GM10248 (cell line): ENCODE measurements at regions not wholly inside any gene's neighbourhood (a gene's known extent, or its start where the extent isn't known, plus 50 kb on each side); places are given as distances from the start of the nearest gene placed in this dataset.

Experiments used
- CTCF ChIA-PET: fragments of 300-600 bp; sonication (Branson Sonifier 250); formaldehyde crosslinking; extraction: SDS; loops from one replicate; lab custom pipeline; 2021; ENCODE audit warnings: antibody characterized with exemption; lab: Yijun Ruan, JAX
- POLR2A ChIA-PET: fragments of 350-650 bp; sonication (Branson Sonifier 250); formaldehyde crosslinking; extraction: SDS; loops from one replicate; lab custom pipeline; 2020; ENCODE audit warnings: antibody characterized with exemption; lab: Yijun Ruan, JAX
- DNase-seq: peaks from one replicate; pipeline ENCODE4 v3.0.0; 2012; ENCODE audit errors: extremely low spot score
- TF ChIP-seq, protein P1 (sequence below): IDR thresholded peaks from 2 replicates; pipeline ENCODE4 v1.5.1; 2012; ENCODE audit warnings: mild to moderate bottlenecking, low read depth; ENCODE audit errors: extremely low read depth, missing control alignments, control extremely low read depth

DNA sequence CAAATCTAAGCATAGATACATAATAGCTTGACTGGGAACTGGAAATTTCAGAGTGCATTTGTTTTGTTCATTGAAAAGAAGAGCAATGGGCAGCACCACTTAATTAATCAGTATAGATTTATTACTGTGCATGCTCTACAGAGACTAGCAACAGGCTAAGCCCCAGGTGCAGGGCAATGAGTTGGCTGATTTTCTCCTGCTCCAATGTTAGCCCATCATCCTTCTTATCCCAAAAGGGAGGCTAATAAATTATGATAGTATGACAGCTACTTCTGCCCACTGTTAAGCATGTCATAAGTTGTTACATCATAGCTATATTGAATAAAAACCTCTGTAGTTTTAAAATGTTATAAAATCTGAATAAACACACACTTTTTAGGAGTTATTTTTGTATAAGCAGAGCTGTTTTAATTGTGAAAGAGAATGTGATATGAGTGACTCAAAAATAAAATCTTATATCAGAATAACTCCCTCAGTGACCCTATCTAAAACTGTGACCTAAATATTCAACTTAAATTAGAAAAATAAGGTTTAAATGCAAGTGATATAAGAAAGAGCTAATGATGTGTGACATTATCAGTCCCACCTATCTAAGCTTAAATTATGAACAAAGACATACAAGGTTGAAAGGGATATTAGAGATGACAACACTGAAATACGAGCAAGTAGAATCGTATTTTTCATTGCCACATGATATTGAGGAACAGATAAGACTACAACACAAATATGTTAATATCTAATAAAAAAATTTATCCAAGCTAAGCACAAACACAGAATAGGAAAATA is 967.3 kb upstream of the ADGRB3 start:
- POLR2A ChIA-PET = no interaction called here
- TF ChIP-seq, protein P1, sequence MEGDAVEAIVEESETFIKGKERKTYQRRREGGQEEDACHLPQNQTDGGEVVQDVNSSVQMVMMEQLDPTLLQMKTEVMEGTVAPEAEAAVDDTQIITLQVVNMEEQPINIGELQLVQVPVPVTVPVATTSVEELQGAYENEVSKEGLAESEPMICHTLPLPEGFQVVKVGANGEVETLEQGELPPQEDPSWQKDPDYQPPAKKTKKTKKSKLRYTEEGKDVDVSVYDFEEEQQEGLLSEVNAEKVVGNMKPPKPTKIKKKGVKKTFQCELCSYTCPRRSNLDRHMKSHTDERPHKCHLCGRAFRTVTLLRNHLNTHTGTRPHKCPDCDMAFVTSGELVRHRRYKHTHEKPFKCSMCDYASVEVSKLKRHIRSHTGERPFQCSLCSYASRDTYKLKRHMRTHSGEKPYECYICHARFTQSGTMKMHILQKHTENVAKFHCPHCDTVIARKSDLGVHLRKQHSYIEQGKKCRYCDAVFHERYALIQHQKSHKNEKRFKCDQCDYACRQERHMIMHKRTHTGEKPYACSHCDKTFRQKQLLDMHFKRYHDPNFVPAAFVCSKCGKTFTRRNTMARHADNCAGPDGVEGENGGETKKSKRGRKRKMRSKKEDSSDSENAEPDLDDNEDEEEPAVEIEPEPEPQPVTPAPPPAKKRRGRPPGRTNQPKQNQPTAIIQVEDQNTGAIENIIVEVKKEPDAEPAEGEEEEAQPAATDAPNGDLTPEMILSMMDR = no peak
- CTCF ChIA-PET = interaction anchor here (1.2 kb wide), 1 partner anchor 9 kb away, joined by 3 read pairs; no protein-coding TSS in a partner anchor
- DNase-seq = no peak

DNA sequence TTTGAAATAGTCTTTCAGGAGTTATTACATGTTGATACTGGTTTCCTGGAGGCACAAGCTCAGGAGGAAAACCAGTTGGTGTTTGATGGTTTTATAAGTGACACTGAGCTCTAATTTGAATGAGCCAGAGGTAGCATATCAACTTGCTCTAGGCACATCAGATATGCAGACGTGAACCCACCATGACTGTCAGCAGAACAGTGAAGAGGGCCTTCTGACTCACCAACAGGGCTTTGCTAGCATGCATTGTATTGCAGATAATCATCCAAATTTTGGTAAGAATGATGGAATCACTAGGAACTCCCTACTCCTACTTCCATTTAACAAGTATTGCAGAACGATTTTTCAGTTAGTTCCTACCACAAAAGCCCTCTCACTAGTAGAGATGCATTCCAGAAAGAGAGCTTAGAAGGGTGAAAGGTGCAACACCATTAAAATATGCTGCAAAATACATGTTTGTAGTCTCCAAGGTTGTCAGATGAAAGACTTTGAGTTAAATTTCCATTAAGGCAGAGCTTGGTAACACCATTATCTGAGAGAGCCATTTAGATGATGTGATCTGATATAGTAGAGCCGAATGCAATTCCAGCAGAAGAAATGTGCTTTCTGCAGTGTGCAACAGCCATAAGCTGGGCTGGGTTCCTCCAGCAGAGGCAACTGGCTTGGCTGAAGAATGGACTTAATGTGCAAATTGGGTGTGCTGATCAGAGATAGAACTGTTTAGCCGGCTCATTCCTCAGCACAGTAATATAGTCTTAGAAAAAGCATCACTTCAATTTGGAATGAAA is 968.7 kb upstream of the ADGRB3 start:
- ChIA-PET POLR2A (no interaction called here), CTCF (interaction anchor here (1.3 kb wide), 1 partner anchor 9 kb away, joined by 3 read pairs; no protein-coding TSS in a partner anchor)
- TF ChIP-seq, protein P1 = no peak
- no peak for DNase-seq

DNA sequence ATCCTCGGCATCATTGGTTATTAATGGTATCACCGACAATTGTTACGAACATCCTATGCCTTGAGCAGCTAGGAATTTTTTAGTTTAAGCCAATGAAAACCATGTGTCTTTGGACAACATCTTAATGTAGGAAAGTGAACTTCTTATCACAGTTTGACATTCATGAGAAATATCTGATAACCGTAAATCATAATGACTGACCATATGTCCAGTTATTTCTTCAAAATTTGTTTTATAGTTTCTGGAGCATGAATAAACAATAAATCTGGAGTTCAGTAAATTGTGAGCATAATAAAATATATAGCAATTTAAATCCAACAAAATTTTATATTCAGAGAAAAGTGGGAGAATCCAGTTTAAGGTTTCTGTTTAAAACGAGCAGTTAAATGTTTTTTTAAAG is 970.1 kb upstream of the ADGRB3 start:
- TF ChIP-seq, protein P1 = no peak
- ChIA-PET POLR2A (no interaction called here), CTCF (interaction anchor here (1.2 kb wide), 1 partner anchor 18 kb away, joined by 3 read pairs; no protein-coding TSS in a partner anchor)
- DNase-seq = no peak

DNA sequence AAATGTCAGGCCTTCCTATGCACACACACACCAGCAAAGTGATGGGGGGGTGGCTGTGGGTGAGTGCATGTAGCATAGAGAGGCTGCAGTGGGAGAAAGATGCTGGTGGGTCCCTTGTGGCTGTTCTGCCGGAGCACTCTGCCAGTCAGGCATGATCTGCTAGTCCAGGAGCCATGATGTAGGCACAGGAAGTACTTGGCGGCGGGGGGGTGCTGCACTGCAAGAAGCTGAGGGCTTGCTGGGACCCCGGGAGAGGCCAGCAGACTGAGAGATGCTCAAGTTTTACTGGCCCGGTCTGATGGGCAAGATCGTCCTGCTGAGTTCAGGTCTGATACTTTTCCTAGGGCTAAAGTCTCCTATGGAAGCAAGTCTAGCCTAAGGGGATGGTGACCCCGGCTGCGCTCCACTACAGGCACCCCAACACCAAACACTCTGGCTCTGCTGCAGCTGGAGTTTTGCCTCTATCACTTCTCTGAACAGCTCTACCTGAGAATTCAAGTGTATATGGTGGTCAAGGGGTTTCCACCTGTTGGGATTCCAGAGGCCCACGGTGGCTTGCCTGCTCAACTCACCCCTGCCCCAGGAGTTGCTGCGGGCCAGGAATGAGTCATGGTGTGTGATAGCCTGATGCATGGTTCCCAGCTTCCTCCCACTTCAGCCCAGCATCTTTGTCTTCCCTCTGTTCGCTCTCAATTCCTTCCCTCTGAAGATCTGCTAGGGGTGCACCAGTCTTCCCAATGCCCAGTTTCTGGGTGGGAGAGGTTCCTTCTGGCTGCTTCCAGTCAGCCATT is 971.8 kb upstream of the ADGRB3 start:
- no peak for DNase-seq
- TF ChIP-seq, protein P1 = no peak
- ChIA-PET POLR2A (no interaction called here), CTCF (no interaction called here)

DNA sequence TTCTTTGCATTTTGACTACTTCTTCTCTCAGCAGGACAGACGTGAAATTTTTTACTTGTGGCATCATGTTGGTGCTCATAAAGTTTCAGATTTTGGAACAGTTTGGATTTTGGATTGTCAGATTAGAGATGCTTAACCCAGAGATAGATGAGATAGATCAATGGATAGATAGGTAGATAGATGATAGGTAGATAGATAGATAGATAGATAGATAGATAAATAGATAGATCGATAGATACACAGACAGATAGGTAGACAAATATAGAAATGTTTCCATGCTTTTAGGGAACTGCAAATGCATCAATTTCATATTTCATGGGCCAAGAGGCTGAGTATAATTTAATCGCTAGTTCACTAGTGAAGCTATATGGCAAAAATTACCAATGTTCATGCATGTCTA is 981.5 kb upstream of the ADGRB3 start:
- ChIA-PET POLR2A (no interaction called here), CTCF (no interaction called here)
- TF ChIP-seq, protein P1 = no peak
- no peak for DNase-seq

DNA sequence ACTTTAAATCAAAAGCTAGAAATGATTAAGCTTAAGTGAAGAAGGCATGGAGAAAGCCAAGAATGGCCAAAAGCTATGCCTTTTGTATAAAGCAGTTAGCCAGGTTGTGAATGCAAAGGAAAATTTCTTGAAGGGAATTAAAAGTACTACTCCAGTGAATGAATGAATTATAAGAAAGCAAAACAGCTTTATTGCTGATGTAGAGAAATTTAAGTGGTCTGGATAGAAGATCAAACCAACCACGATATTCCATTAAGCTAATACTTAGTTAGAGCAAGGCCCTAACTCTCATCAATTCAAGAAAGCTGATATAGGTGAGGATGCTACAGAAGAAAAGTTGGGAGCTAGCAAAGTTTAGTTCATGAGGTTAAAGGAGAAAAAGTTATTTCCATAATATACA is 988.5 kb upstream of the ADGRB3 start:
- DNase-seq = no peak
- TF ChIP-seq, protein P1 = no peak
- ChIA-PET POLR2A (no interaction called here), CTCF (interaction anchor here (0.9 to 1.5 kb wide), 5 partner anchors 9 to 43 kb away, joined by 3 to 7 read pairs (median 4); no protein-coding TSS in a partner anchor)
